ENCODE measurements at regions not wholly inside any gene's neighbourhood (a gene's known extent, or its start where the extent isn't known, plus 50 kb on each side); places are given as distances from the start of the nearest gene placed in this dataset.

GRCh38 chr7:125568799-125569198 is 639.2 kb upstream of the POT1 start:
- H3K9me3 ChIP-seq (replicated peaks): no peaks in the 10 kb centered on the region
- intact Hi-C loops (cut with micrococcal nuclease): no loop called here
- no peaks in the 10 kb centered on the region for H3K4me1 ChIP-seq
- H3K27me3 ChIP-seq (ENCODE audit: low read depth): no peaks in the 10 kb centered on the region
- no peak for TF ChIP-seq CTCF (IDR thresholded peaks at IDR 0.05; ENCODE audit: borderline replicate concordance)
- H3K27ac ChIP-seq (replicated peaks): no peak overlapping the region
- DNase-seq: no peak
- H3K36me3 ChIP-seq: no peaks in the 10 kb centered on the region
- H3K4me3 ChIP-seq: no peak overlapping the region

DNA sequence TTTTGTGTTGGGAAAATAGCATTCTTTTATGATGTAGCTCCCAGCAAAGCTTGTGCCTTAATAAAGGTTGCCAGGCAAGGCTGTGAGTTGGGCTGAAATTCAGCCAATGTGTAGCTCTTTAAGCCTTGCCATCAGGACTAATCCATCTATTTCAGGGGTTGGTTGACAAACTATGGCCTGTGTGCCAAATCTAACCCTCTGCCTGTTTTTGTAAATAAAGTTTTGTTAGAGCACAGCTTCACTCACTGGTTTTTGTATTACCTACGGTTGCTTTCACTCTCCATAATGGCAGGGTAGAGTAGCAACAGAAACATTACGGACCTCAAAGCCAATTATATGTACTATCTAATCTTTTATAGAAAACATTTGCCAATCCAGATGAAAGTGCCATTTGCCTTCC is 638.1 kb upstream of the POT1 start:
- Histone ChIP-seq H3K4me1 (no peaks in the 10 kb centered on the region), H3K27ac (replicated peaks) (no peak overlapping the region), H3K4me3 (no peak overlapping the region), H3K27me3 (ENCODE audit: low read depth) (no peaks in the 10 kb centered on the region), H3K36me3 (no peaks in the 10 kb centered on the region), H3K9me3 (replicated peaks) (no peaks in the 10 kb centered on the region)
- TF ChIP-seq CTCF (IDR thresholded peaks at IDR 0.05; ENCODE audit: borderline replicate concordance): no peak
- DNase-seq: no peak
- intact Hi-C loops (cut with micrococcal nuclease): no loop called here

DNA sequence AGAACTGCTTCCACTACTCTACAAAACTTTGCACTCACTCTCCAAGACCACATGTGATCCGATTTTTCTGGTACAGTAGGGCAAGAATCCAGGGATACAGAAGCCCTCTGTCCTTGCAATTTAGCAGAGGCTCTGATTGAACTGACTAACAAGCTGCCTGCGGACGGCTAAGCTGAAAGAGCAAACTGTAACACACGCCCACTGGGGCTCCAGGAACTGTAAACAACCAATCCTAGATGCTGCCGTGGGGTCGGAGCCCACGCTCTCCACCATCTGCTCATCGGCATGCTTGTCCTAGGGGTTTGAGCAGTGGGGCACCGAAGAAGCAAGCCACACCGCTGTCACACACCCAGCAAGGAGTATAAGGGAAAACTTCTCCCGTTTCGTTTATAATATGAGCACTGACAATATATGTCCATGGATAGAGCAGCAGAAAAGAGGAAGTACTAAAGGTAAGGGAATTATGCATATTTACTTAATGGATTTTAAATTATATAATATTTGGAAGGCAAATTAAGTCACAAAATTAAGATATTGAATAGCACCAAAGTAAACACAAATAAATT is 634.4 kb upstream of the POT1 start:
- no peak overlapping the region for H3K4me3 ChIP-seq
- no peaks in the 10 kb centered on the region for H3K27me3 ChIP-seq (ENCODE audit: low read depth)
- H3K9me3 ChIP-seq (replicated peaks): no peaks in the 10 kb centered on the region
- no peak overlapping the region for H3K27ac ChIP-seq (replicated peaks)
- intact Hi-C loops (cut with micrococcal nuclease): no loop called here
- H3K4me1 ChIP-seq: no peaks in the 10 kb centered on the region
- no peaks in the 10 kb centered on the region for H3K36me3 ChIP-seq
- DNase-seq: no peak
- TF ChIP-seq CTCF (IDR thresholded peaks at IDR 0.05; ENCODE audit: borderline replicate concordance): no peak

- H3K4me3 ChIP-seq: no peak overlapping the region
- no peaks in the 10 kb centered on the region for H3K27me3 ChIP-seq (ENCODE audit: low read depth)
- no peak for DNase-seq
- H3K4me1 ChIP-seq: no peaks in the 10 kb centered on the region
- intact Hi-C loops (cut with micrococcal nuclease): no loop called here
- H3K27ac ChIP-seq (replicated peaks): no peak overlapping the region
- no peak for TF ChIP-seq CTCF (IDR thresholded peaks at IDR 0.05; ENCODE audit: borderline replicate concordance)
- H3K9me3 ChIP-seq (replicated peaks): no peaks in the 10 kb centered on the region
- no peaks in the 10 kb centered on the region for H3K36me3 ChIP-seq
These were observed 633.9 kb upstream of the POT1 start for GRCh38 chr7:125563557-125563956.

- Histone ChIP-seq H3K36me3 (no peaks in the 10 kb centered on the region), H3K27me3 (ENCODE audit: low read depth) (no peaks in the 10 kb centered on the region), H3K4me1 (no peaks in the 10 kb centered on the region), H3K27ac (replicated peaks) (no peak overlapping the region), H3K4me3 (no peak overlapping the region), H3K9me3 (replicated peaks) (peaks cover 5% of the 10 kb centered on the region)
- no peak for DNase-seq
- intact Hi-C loops (cut with micrococcal nuclease): no loop called here
- TF ChIP-seq CTCF (IDR thresholded peaks at IDR 0.05; ENCODE audit: borderline replicate concordance): no peak
These were observed 631.4 kb upstream of the POT1 start for GRCh38 chr7:125561006-125561405.

GRCh38 chr7:125559921-125560320 is 630.3 kb upstream of the POT1 start:
- no peaks in the 10 kb centered on the region for H3K27me3 ChIP-seq (ENCODE audit: low read depth)
- H3K9me3 ChIP-seq (replicated peaks): peaks cover 9% of the 10 kb centered on the region
- H3K36me3 ChIP-seq: no peaks in the 10 kb centered on the region
- H3K4me3 ChIP-seq: no peak overlapping the region
- H3K27ac ChIP-seq (replicated peaks): no peak overlapping the region
- H3K4me1 ChIP-seq: no peaks in the 10 kb centered on the region
- DNase-seq: no peak
- TF ChIP-seq CTCF (IDR thresholded peaks at IDR 0.05; ENCODE audit: borderline replicate concordance): no peak
- intact Hi-C loops (cut with micrococcal nuclease): no loop called here
